PC-9 (cell line): ENCODE measurements at regions not wholly inside any gene's neighbourhood (a gene's known extent, or its start where the extent isn't known, plus 50 kb on each side); places are given as distances from the start of the nearest gene placed in this dataset.

Experiments
- BruUV-seq: library from RNA; stranded (reverse); fragments of 400-500 nt; replicated peaks from 2 replicates; lab custom pipeline; 2021; lab: Mats Ljungman, UMichigan
- CTCF ChIA-PET: fragments of 300-600 bp; sonication (Branson Sonifier 250); formaldehyde crosslinking; loops from one replicate; lab custom pipeline; 2022; ENCODE audit warnings: antibody characterized with exemption; lab: Charles Lee
- POLR2A ChIA-PET: fragments of 300-600 bp; sonication (Branson Sonifier 250); formaldehyde crosslinking; loops from one replicate; lab custom pipeline; 2022; ENCODE audit warnings: antibody characterized with exemption; ENCODE audit not compliant: unreplicated experiment; lab: Charles Lee
- DNase-seq, 2 experiments: peaks; one replicate each; pipeline versions ENCODE4 v3.0.0 to v3.0.0-alpha.2; 2015 to 2022; ENCODE audit warnings: mixed read lengths in 1 of 2
- H2AFZ ChIP-seq: fragments of 200-600 bp; sonication (generic); 2 replicates; pipeline ENCODE4 v1.8.1; 2017; ENCODE audit warnings: antibody characterized with exemption
- H3F3A ChIP-seq: fragments of 200-600 bp; sonication (generic); 2 replicates; pipeline ENCODE4 v1.8.1; 2017; ENCODE audit warnings: antibody characterized with exemption, mild to moderate bottlenecking, low read depth; ENCODE audit not compliant: insufficient read depth
- H3K27ac ChIP-seq: fragments of 200-600 bp; sonication (generic); 2 replicates; pipeline ENCODE4 v1.6.1; 2016; ENCODE audit warnings: mixed run types
- H3K27me3 ChIP-seq: fragments of 200-600 bp; sonication (generic); 2 replicates; pipeline ENCODE4 v1.6.1; 2016; ENCODE audit warnings: low read depth, mixed run types; ENCODE audit not compliant: insufficient read depth
- H3K36me3 ChIP-seq: fragments of 200-600 bp; sonication (generic); 2 replicates; pipeline ENCODE4 v1.6.1; 2016; ENCODE audit warnings: low read depth, mixed run types
- H3K4me1 ChIP-seq: fragments of 200-600 bp; sonication (generic); replicated peaks from 2 replicates; pipeline ENCODE4 v1.6.1; 2016; ENCODE audit warnings: mixed run types; ENCODE audit not compliant: insufficient read depth
- H3K4me2 ChIP-seq: fragments of 200-600 bp; sonication (generic); 2 replicates; pipeline ENCODE4 v1.6.1; 2017; ENCODE audit warnings: mixed run types
- H3K4me3 ChIP-seq: fragments of 200-600 bp; sonication (generic); 2 replicates; pipeline ENCODE4 v1.6.1; 2016; ENCODE audit warnings: mixed run types
- H3K79me2 ChIP-seq: fragments of 200-600 bp; sonication (generic); 2 replicates; pipeline ENCODE4 v1.6.1; 2017; ENCODE audit warnings: low read depth, mixed run types
- H3K9me2 ChIP-seq: fragments of 200-600 bp; sonication (generic); 2 replicates; pipeline ENCODE4 v1.8.1; 2017; ENCODE audit warnings: mild to moderate bottlenecking; ENCODE audit not compliant: insufficient read depth
- H3K9me3 ChIP-seq: fragments of 200-600 bp; sonication (generic); 2 replicates; pipeline ENCODE4 v1.8.1; 2016; ENCODE audit warnings: low read depth; ENCODE audit not compliant: insufficient read depth
- H4K20me1 ChIP-seq: fragments of 200-600 bp; sonication (generic); 2 replicates; pipeline ENCODE4 v1.8.1; 2017; ENCODE audit not compliant: insufficient read depth
- EZH2 ChIP-seq: fragments of 200-600 bp; sonication (generic); IDR thresholded peaks from 2 replicates; pipeline ENCODE4 v1.8.0; 2017; ENCODE audit warnings: antibody characterized with exemption, low read depth
- intact Hi-C: fragments of 100-400 bp; cut with micrococcal nuclease; formaldehyde crosslinking; loops from one replicate; pipeline ENCODE4 v1.10.0; 2022; ENCODE audit not compliant: unreplicated experiment
- TF ChIP-seq, protein P1 (sequence below): fragments of 200-600 bp; sonication (generic); conservative IDR thresholded peaks from 2 replicates; pipeline ENCODE4 v1.6.1; 2017; ENCODE audit warnings: mixed run types, antibody characterized with exemption, mild to moderate bottlenecking, moderate library complexity

GRCh38 chr6:113281014-113281413 lies 576.1 kb upstream of the MARCKS start:
- no peaks in the 10 kb centered on the region for H3F3A ChIP-seq
- H3K36me3 ChIP-seq, result no peaks in the 10 kb centered on the region
- CTCF ChIA-PET, result no interaction called here
- POLR2A ChIA-PET, result no interaction called here
- H3K27ac ChIP-seq, result no peak overlapping the region
- no peaks in the 10 kb centered on the region for H3K79me2 ChIP-seq
- no peaks in the 10 kb centered on the region for H3K4me1 ChIP-seq
- H3K4me2 ChIP-seq, result no peak overlapping the region
- peaks cover 5% of the 10 kb centered on the region; the same call in 1 of the 2 replicates for H3K9me3 ChIP-seq
- no peak for DNase-seq
- H3K9me2 ChIP-seq, result peaks cover 4% of the 10 kb centered on the region; the same call in 1 of the 2 replicates
- H4K20me1 ChIP-seq, result no peaks in the 10 kb centered on the region
- H3K27me3 ChIP-seq, result no peaks in the 10 kb centered on the region
- BruUV-seq, result no TSS peak
- no peak overlapping the region for H3K4me3 ChIP-seq
- TF ChIP-seq, protein P1, sequence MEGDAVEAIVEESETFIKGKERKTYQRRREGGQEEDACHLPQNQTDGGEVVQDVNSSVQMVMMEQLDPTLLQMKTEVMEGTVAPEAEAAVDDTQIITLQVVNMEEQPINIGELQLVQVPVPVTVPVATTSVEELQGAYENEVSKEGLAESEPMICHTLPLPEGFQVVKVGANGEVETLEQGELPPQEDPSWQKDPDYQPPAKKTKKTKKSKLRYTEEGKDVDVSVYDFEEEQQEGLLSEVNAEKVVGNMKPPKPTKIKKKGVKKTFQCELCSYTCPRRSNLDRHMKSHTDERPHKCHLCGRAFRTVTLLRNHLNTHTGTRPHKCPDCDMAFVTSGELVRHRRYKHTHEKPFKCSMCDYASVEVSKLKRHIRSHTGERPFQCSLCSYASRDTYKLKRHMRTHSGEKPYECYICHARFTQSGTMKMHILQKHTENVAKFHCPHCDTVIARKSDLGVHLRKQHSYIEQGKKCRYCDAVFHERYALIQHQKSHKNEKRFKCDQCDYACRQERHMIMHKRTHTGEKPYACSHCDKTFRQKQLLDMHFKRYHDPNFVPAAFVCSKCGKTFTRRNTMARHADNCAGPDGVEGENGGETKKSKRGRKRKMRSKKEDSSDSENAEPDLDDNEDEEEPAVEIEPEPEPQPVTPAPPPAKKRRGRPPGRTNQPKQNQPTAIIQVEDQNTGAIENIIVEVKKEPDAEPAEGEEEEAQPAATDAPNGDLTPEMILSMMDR, result no peak
- TF ChIP-seq EZH2, result no peak
- intact Hi-C loops, result no loop called here
- peak overlapping the region; percentile 29 for H2AFZ ChIP-seq

GRCh38 chr6:113281431-113281830 lies 575.7 kb upstream of the MARCKS start:
- Histone ChIP-seq H3K4me2 (no peak overlapping the region), H2AFZ (peak overlapping the region; percentile 29), H3K27me3 (no peaks in the 10 kb centered on the region), H3K36me3 (no peaks in the 10 kb centered on the region), H3K27ac (no peak overlapping the region), H3F3A (no peaks in the 10 kb centered on the region), H3K4me1 (no peaks in the 10 kb centered on the region), H3K4me3 (no peak overlapping the region), H3K79me2 (no peaks in the 10 kb centered on the region), H3K9me3 (peaks cover 9% of the 10 kb centered on the region; the same call in 1 of the 2 replicates), H4K20me1 (no peaks in the 10 kb centered on the region), H3K9me2 (peaks cover 4% of the 10 kb centered on the region; the same call in 1 of the 2 replicates)
- intact Hi-C loops, result no loop called here
- peak in 1 of 2 experiments; percentile 40 for DNase-seq
- TF ChIP-seq, protein P1, result no peak
- TF ChIP-seq EZH2, result no peak
- POLR2A ChIA-PET, result no interaction called here
- no TSS peak for BruUV-seq
- CTCF ChIA-PET, result no interaction called here

DNA sequence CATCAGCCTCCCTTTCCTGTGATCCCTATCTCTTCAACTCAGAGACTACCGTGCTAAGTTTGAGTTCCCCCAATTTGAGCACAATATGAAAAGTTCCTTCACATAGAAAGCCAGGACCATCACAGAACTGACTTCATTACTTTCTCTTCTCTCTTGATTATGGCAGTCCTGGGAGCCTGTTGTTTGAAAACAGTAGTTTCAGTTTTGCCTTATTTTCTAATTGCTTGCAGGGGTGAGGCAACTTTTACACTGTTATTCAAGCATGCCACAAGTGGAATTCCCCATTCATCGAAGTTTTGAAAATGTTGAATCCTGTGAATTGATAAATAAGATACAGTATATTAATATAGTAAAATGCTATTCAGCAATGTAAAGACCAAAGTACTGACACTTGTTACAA lies 569.7 kb upstream of the MARCKS start:
- ChIA-PET POLR2A (no interaction called here), CTCF (no interaction called here)
- Histone ChIP-seq H3K9me3 (peaks cover 19% of the 10 kb centered on the region; the same call in 1 of the 2 replicates), H3K36me3 (no peaks in the 10 kb centered on the region), H3K9me2 (peaks cover 4% of the 10 kb centered on the region; the same call in 1 of the 2 replicates), H3F3A (no peaks in the 10 kb centered on the region), H3K27me3 (no peaks in the 10 kb centered on the region), H3K4me1 (no peaks in the 10 kb centered on the region), H3K4me2 (no peak overlapping the region), H3K79me2 (no peaks in the 10 kb centered on the region), H3K27ac (no peak overlapping the region), H2AFZ (peak overlapping the region; percentile 33; the same call in 1 of the 2 replicates), H3K4me3 (no peak overlapping the region), H4K20me1 (no peaks in the 10 kb centered on the region)
- DNase-seq, result no peak
- BruUV-seq, result no TSS peak
- intact Hi-C loops, result no loop called here
- TF ChIP-seq, protein P1, result no peak
- no peak for TF ChIP-seq EZH2
